ENCODE measurements at regions not wholly inside any gene's neighbourhood (a gene's known extent, or its start where the extent isn't known, plus 50 kb on each side); places are given as distances from the start of the nearest gene placed in this dataset.

GRCh38 chr6:169339025-169339424 is 85.4 kb upstream of the THBS2 start:
- DNase-seq (ENCODE audit: low spot score in 2 of 2): no peak

GRCh38 chr6:169337886-169338445 is 84.3 kb upstream of the THBS2 start:
- H3K4me3 ChIP-seq: no peak overlapping the region
- no peak for TF ChIP-seq CTCF (IDR thresholded peaks at IDR 0.05)
- intact Hi-C loops (cut with DNase I): no loop called here
- DNase-seq (ENCODE audit: low spot score in 2 of 2): no peak
- no peaks in the 10 kb centered on the region for H3K27me3 ChIP-seq
- peaks cover 8 to 9% of the 10 kb centered on the region in 2 donors for H3K4me1 ChIP-seq
- no peaks in the 10 kb centered on the region for H3K36me3 ChIP-seq
- H3K27ac ChIP-seq: no peak overlapping the region
- H3K9me3 ChIP-seq: no peaks in the 10 kb centered on the region

More at GRCh38 chr6:169339025-169339424, 85.4 kb upstream of the THBS2 start:
- H3K27me3 ChIP-seq: no peaks in the 10 kb centered on the region
- peaks cover 8 to 9% of the 10 kb centered on the region in 2 donors for H3K4me1 ChIP-seq
- H3K27ac ChIP-seq: no peak overlapping the region
- intact Hi-C loops (cut with DNase I): no loop called here
- H3K9me3 ChIP-seq: no peaks in the 10 kb centered on the region
- H3K36me3 ChIP-seq: no peaks in the 10 kb centered on the region
- TF ChIP-seq CTCF (IDR thresholded peaks at IDR 0.05): no peak
- H3K4me3 ChIP-seq: no peak overlapping the region

- Histone ChIP-seq H3K27ac (no peak overlapping the region), H3K4me3 (no peak overlapping the region), H3K9me3 (no peaks in the 10 kb centered on the region), H3K36me3 (no peaks in the 10 kb centered on the region), H3K4me1 (no peaks in the 10 kb centered on the region), H3K27me3 (no peaks in the 10 kb centered on the region)
- intact Hi-C loops (cut with DNase I): no loop called here
- no peak for TF ChIP-seq CTCF (IDR thresholded peaks at IDR 0.05)
- no peak for DNase-seq (ENCODE audit: low spot score in 2 of 2)
Measured at GRCh38 chr6:169335301-169335700, 81.7 kb upstream of the THBS2 start.

- Histone ChIP-seq H3K4me3 (no peak overlapping the region), H3K27me3 (no peaks in the 10 kb centered on the region), H3K4me1 (no peaks in the 10 kb centered on the region), H3K9me3 (no peaks in the 10 kb centered on the region), H3K27ac (no peak overlapping the region), H3K36me3 (no peaks in the 10 kb centered on the region)
- intact Hi-C loops (cut with DNase I): no loop called here
- no peak for DNase-seq (ENCODE audit: low spot score in 2 of 2)
- TF ChIP-seq CTCF (IDR thresholded peaks at IDR 0.05): no peak
Measured at GRCh38 chr6:169332250-169332649, 78.6 kb upstream of the THBS2 start.

- H3K4me1 ChIP-seq: no peaks in the 10 kb centered on the region
- intact Hi-C loops (cut with DNase I): no loop called here
- H3K9me3 ChIP-seq: no peaks in the 10 kb centered on the region
- H3K36me3 ChIP-seq: no peaks in the 10 kb centered on the region
- TF ChIP-seq CTCF (IDR thresholded peaks at IDR 0.05): no peak
- H3K27me3 ChIP-seq: no peaks in the 10 kb centered on the region
- DNase-seq (ENCODE audit: low spot score in 2 of 2): no peak
- H3K27ac ChIP-seq: no peak overlapping the region
- H3K4me3 ChIP-seq: no peak overlapping the region
Measured at GRCh38 chr6:169328112-169328801, 74.6 kb upstream of the THBS2 start.

Data from ascending aorta (tissue), 2 donors.